Activated CD8-positive, alpha-beta T cell treated with anti-CD3 and anti-CD28 coated beads for 36 hours (primary cell): ENCODE measurements at regions not wholly inside any gene's neighbourhood (a gene's known extent, or its start where the extent isn't known, plus 50 kb on each side); places are given as distances from the start of the nearest gene placed in this dataset.

Experiments
- ATAC-seq: fragments of 200-7000 bp; cut with Tn5 transposase; one replicate; pipeline ENCODE4 v1.10.0; 2021; ENCODE audit warnings: mild to moderate bottlenecking, moderate library complexity
- CTCF ChIA-PET: fragments of 350-600 bp; sonication (Branson Sonifier 250); formaldehyde crosslinking; loops from one replicate; lab custom pipeline; 2021; ENCODE audit warnings: antibody characterized with exemption; lab: Charles Lee
- POLR2A ChIA-PET: fragments of 350-600 bp; sonication (Branson Sonifier 250); formaldehyde crosslinking; loops from one replicate; lab custom pipeline; 2021; ENCODE audit warnings: antibody characterized with exemption; lab: Charles Lee
- DNase-seq: peaks from one replicate; pipeline ENCODE4 v3.0.0-alpha.2; 2020
- H3K27ac Mint-ChIP-seq: one replicate; pipeline ENCODE4 v1.8.0; 2021; ENCODE audit warnings: mild to moderate bottlenecking, mixed read lengths
- H3K27me3 Mint-ChIP-seq: one replicate; pipeline ENCODE4 v1.8.0; 2021; ENCODE audit warnings: mixed read lengths
- H3K36me3 Mint-ChIP-seq: one replicate; pipeline ENCODE4 v1.8.0; 2021; ENCODE audit warnings: low read depth, mixed read lengths
- H3K4me1 Mint-ChIP-seq: one replicate; pipeline ENCODE4 v1.8.0; 2021; ENCODE audit warnings: low read depth, mixed read lengths
- H3K4me3 Mint-ChIP-seq: one replicate; pipeline ENCODE4 v1.8.0; 2021; ENCODE audit warnings: mild to moderate bottlenecking, moderate library complexity, mixed read lengths
- H3K9me3 Mint-ChIP-seq: one replicate; pipeline ENCODE4 v1.8.0; 2021; ENCODE audit warnings: mixed read lengths
- intact Hi-C: fragments of 100-400 bp; cut with micrococcal nuclease; formaldehyde crosslinking; loops from one replicate; pipeline ENCODE4 v1.10.0; 2022
- TF ChIP-seq, protein P1 (sequence below): fragments of 200-600 bp; IDR thresholded peaks from one replicate; pipeline ENCODE4 v1.8.0; 2022; ENCODE audit warnings: antibody characterized with exemption, mild to moderate bottlenecking

DNA sequence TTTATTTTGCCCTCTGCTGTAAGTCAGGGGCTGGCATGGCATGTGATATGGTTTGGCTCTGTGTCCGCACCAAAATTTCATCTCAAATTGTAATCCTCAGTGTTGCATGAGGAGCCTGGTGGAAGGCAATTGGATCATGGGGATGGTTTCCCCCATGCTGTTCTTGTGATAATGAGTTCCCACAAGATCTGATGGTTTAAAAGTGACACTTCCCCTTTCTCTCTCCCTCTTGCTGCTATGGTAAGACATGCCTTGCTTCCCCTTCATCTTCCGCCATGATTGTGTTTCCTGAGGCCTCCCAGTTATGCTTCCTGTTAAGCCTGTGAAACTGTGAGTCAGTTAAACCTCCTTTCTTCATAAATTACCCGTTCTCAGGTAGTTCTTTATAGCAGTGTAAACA lies 72.0 kb upstream of the MSX1 start:
- Mint-ChIP-seq H3K36me3 (peaks cover 3% of the 10 kb centered on the region), H3K4me3 (no peak overlapping the region), H3K9me3 (peaks cover 18% of the 10 kb centered on the region), H3K27me3 (peaks cover 2% of the 10 kb centered on the region), H3K27ac (no peak overlapping the region), H3K4me1 (peaks cover 6% of the 10 kb centered on the region)
- intact Hi-C loops, result no loop called here
- CTCF ChIA-PET, result no interaction called here
- DNase-seq, result no peak
- POLR2A ChIA-PET, result no interaction called here
- no peak for ATAC-seq
- TF ChIP-seq, protein P1, sequence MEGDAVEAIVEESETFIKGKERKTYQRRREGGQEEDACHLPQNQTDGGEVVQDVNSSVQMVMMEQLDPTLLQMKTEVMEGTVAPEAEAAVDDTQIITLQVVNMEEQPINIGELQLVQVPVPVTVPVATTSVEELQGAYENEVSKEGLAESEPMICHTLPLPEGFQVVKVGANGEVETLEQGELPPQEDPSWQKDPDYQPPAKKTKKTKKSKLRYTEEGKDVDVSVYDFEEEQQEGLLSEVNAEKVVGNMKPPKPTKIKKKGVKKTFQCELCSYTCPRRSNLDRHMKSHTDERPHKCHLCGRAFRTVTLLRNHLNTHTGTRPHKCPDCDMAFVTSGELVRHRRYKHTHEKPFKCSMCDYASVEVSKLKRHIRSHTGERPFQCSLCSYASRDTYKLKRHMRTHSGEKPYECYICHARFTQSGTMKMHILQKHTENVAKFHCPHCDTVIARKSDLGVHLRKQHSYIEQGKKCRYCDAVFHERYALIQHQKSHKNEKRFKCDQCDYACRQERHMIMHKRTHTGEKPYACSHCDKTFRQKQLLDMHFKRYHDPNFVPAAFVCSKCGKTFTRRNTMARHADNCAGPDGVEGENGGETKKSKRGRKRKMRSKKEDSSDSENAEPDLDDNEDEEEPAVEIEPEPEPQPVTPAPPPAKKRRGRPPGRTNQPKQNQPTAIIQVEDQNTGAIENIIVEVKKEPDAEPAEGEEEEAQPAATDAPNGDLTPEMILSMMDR, result no peak

DNA sequence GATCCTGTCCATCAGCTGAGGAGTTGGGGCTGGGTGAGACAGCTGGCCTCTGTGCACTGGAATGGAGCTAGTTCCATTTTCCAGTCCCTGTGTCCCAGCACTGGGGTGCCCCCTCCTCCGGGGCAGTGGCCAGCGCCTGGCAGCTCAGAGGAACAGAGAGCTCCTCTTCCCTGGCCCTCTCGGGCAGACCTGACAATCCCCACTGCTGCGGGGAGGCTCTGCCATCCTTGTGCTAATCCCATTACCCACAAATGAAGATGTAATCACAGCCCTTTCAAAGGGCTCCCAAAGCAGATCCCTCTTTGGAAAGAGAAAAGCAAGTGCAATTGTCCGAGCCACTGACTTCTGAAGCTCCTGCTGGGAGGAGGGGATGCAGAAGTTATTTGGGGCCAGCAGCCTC lies 75.1 kb upstream of the MSX1 start:
- Mint-ChIP-seq H3K4me1 (peaks cover 6% of the 10 kb centered on the region), H3K27ac (no peak overlapping the region), H3K9me3 (peaks cover 14% of the 10 kb centered on the region), H3K36me3 (peaks cover 3% of the 10 kb centered on the region), H3K4me3 (no peak overlapping the region), H3K27me3 (peaks cover 4% of the 10 kb centered on the region)
- DNase-seq (no peak), ATAC-seq (no peak)
- CTCF ChIA-PET, result no interaction called here
- intact Hi-C loops, result no loop called here
- POLR2A ChIA-PET, result no interaction called here
- TF ChIP-seq, protein P1, result no peak

DNA sequence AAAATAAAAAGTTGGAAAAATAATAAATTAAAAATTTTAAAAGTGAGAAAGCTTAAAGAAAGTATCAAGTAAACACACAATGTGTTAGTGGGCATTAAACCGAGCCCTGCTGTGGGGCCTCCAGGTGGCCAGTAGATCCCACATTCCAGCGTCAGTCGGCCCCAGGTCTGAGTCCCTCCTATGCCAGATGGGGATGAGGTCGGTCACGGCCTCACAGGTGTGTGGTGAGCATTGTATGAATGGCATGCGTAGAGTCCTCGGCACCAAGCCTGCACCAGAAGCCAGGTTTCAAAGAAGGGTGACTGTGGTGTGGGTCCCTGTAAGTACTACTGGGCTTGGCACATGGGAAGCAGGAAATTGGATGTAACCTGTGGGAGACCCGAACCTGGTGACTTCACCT lies 75.6 kb upstream of the MSX1 start:
- no peak for DNase-seq
- POLR2A ChIA-PET, result no interaction called here
- Mint-ChIP-seq H3K9me3 (peaks cover 8% of the 10 kb centered on the region), H3K27me3 (peaks cover 4% of the 10 kb centered on the region), H3K4me1 (peaks cover 6% of the 10 kb centered on the region), H3K4me3 (no peak overlapping the region), H3K27ac (no peak overlapping the region), H3K36me3 (peaks cover 3% of the 10 kb centered on the region)
- CTCF ChIA-PET, result no interaction called here
- intact Hi-C loops, result no loop called here
- no peak for ATAC-seq
- TF ChIP-seq, protein P1, result no peak

DNA sequence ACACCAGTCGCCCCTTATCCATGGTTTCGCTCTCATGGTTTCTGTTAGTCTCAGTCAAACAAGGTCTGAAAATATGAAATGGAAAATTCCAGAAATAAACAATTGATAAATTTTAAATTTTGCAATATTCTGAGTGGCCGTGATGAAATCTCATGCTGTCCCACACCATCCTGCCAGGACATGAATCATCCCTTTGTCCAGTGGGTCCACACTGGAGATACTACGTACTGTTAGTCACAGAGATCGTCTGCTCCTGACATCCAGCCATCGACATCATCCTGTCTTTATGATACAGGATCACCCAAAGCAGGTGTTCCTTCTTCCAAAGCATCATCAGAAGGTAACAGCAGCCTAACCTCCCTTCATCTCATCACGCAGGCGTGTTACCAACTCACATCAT lies 76.5 kb upstream of the MSX1 start:
- Mint-ChIP-seq H3K4me3 (no peak overlapping the region), H3K9me3 (peaks cover 6% of the 10 kb centered on the region), H3K4me1 (peaks cover 6% of the 10 kb centered on the region), H3K27ac (no peak overlapping the region), H3K27me3 (peaks cover 4% of the 10 kb centered on the region), H3K36me3 (peaks cover 2% of the 10 kb centered on the region)
- DNase-seq (no peak), ATAC-seq (no peak)
- ChIA-PET CTCF (no interaction called here), POLR2A (no interaction called here)
- TF ChIP-seq, protein P1, result no peak
- intact Hi-C loops, result no loop called here

DNA sequence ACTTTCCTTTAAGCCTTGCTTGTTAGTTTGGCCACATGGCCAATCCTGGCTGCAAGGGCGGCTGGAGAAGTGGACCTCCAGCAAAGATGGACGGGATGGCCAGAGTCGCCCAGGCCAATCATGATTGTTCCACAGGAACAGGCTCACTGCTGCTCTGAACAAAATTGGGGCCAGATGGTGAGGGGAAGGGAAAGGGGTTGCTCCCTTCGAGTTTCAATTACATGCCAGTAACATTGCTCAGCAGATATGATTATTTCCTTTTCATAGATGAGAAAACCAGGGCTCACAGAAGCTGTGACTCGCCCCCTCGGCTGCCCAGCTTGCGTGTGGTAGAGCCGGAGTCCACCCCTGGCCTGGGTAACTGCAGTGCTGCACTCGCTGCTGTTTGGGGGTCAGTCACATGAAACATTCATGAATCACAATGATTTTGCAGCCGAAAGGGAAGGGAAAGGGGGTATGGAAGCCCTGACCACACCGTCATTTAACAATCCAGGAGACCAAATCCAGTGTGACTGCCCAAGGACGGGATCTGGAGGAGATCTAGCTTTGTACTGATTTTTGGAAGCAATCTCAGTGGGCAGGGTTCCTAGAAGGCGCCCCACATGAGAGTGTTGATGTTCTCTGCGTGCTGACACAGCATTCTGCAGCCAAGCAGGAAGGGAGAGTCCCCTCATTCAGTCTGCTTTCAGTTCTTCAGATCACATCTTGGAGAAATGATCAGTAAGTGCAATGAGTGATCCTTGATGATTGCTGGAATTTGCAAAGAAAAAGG lies 77.3 kb upstream of the MSX1 start:
- H3K9me3 Mint-ChIP-seq, result no peaks in the 10 kb centered on the region
- CTCF ChIA-PET, result no interaction called here
- no peaks in the 10 kb centered on the region for H3K4me1 Mint-ChIP-seq
- H3K27me3 Mint-ChIP-seq, result peaks cover 4% of the 10 kb centered on the region
- TF ChIP-seq, protein P1, result no peak
- DNase-seq (no peak), ATAC-seq (no peak)
- H3K36me3 Mint-ChIP-seq, result no peaks in the 10 kb centered on the region
- H3K27ac Mint-ChIP-seq, result no peak overlapping the region
- H3K4me3 Mint-ChIP-seq, result no peak overlapping the region
- intact Hi-C loops, result no loop called here
- POLR2A ChIA-PET, result no interaction called here
